ENCODE measurements at regions not wholly inside any gene's neighbourhood (a gene's known extent, or its start where the extent isn't known, plus 50 kb on each side); places are given as distances from the start of the nearest gene placed in this dataset.
A peak's percentile ranks its signal among the peaks of the same experiment; 100 is the strongest.

- ATAC-seq (ENCODE audit: low FRiP score in 2 of 2), result no peak
- DNase-seq, result no peak
- no peaks in the 10 kb centered on the region for H3K4me1 ChIP-seq
- no peak overlapping the region for H3K4me3 ChIP-seq
- no peaks in the 10 kb centered on the region for H3K27me3 ChIP-seq
- no peak overlapping the region for H3K27ac ChIP-seq
- WGBS, 2 donors, result 97 to 100% methylated on average over 2 of the region's 2 CpGs
- H3K36me3 ChIP-seq, result no peaks in the 10 kb centered on the region
- H3K9me3 ChIP-seq, result no peaks in the 10 kb centered on the region
- TF ChIP-seq, protein P1, sequence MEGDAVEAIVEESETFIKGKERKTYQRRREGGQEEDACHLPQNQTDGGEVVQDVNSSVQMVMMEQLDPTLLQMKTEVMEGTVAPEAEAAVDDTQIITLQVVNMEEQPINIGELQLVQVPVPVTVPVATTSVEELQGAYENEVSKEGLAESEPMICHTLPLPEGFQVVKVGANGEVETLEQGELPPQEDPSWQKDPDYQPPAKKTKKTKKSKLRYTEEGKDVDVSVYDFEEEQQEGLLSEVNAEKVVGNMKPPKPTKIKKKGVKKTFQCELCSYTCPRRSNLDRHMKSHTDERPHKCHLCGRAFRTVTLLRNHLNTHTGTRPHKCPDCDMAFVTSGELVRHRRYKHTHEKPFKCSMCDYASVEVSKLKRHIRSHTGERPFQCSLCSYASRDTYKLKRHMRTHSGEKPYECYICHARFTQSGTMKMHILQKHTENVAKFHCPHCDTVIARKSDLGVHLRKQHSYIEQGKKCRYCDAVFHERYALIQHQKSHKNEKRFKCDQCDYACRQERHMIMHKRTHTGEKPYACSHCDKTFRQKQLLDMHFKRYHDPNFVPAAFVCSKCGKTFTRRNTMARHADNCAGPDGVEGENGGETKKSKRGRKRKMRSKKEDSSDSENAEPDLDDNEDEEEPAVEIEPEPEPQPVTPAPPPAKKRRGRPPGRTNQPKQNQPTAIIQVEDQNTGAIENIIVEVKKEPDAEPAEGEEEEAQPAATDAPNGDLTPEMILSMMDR (IDR thresholded peaks at IDR 0.05), result no peak
- TF ChIP-seq POLR2A (IDR thresholded peaks at IDR 0.05) (no peak), POLR2AphosphoS5 (IDR thresholded peaks at IDR 0.05) (no peak), EP300 (IDR thresholded peaks at IDR 0.05) (no peak)
Measured at GRCh38 chr7:49287653-49288052, 363.3 kb downstream of the CDC14C start.

DNA sequence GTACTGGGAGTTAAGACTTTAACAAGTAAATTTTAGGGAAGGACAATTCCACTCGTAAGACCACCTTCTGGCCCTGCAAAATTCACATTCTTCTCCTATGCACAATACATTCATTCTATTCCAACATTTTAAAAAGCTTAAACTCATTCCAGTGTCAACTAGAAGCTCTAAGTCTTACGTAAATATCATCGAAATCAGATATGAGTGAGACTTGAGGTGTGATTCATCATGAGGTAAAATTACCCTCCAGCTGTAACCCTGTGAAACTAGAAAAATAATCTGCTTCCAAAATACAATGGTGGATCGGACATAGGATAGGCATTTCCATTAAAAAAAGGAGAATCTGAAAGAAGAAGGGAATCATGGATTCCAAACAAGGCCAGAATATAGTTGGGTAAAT lies 370.3 kb downstream of the CDC14C start:
- no peaks in the 10 kb centered on the region for H3K9me3 ChIP-seq
- WGBS, 2 donors, result 76 to 84% methylated on average over 4 of the region's 4 CpGs
- no peak overlapping the region for H3K4me3 ChIP-seq
- H3K27me3 ChIP-seq, result no peaks in the 10 kb centered on the region
- H3K36me3 ChIP-seq, result no peaks in the 10 kb centered on the region
- no peaks in the 10 kb centered on the region for H3K4me1 ChIP-seq
- no peak for ATAC-seq (ENCODE audit: low FRiP score in 2 of 2)
- no peak for DNase-seq
- no peak for TF ChIP-seq POLR2AphosphoS5 (IDR thresholded peaks at IDR 0.05)
- TF ChIP-seq EP300 (IDR thresholded peaks at IDR 0.05), result no peak
- no peak for TF ChIP-seq POLR2A (IDR thresholded peaks at IDR 0.05)
- TF ChIP-seq, protein P1 (IDR thresholded peaks at IDR 0.05), result no peak
- H3K27ac ChIP-seq, result no peak overlapping the region

- 19 to 31% methylated on average over 1 of the region's 1 CpG for WGBS, 2 donors
- Histone ChIP-seq H3K36me3 (no peaks in the 10 kb centered on the region), H3K4me3 (no peak overlapping the region), H3K9me3 (no peaks in the 10 kb centered on the region), H3K27me3 (no peaks in the 10 kb centered on the region), H3K4me1 (no peaks in the 10 kb centered on the region), H3K27ac (no peak overlapping the region)
- TF ChIP-seq POLR2A (IDR thresholded peaks at IDR 0.05), result no peak
- TF ChIP-seq, protein P1 (IDR thresholded peaks at IDR 0.05), result no peak
- no peak for TF ChIP-seq POLR2AphosphoS5 (IDR thresholded peaks at IDR 0.05)
- TF ChIP-seq EP300 (IDR thresholded peaks at IDR 0.05), result no peak
- ATAC-seq (ENCODE audit: low FRiP score in 2 of 2), result peak in 1 of 2 donors; percentile 84
- DNase-seq, result no peak
Measured at GRCh38 chr7:49295146-49295545, 370.8 kb downstream of the CDC14C start.

- no peak for TF ChIP-seq POLR2A (IDR thresholded peaks at IDR 0.05)
- TF ChIP-seq EP300 (IDR thresholded peaks at IDR 0.05), result no peak
- TF ChIP-seq, protein P1 (IDR thresholded peaks at IDR 0.05), result no peak
- TF ChIP-seq POLR2AphosphoS5 (IDR thresholded peaks at IDR 0.05), result no peak
- H3K27ac ChIP-seq, result no peak overlapping the region
- H3K4me3 ChIP-seq, result no peak overlapping the region
- 43 to 56% methylated on average over 1 of the region's 1 CpG for WGBS, 2 donors
- ATAC-seq (ENCODE audit: low FRiP score in 2 of 2), result no peak
- no peaks in the 10 kb centered on the region for H3K27me3 ChIP-seq
- DNase-seq, result no peak
- H3K36me3 ChIP-seq, result no peaks in the 10 kb centered on the region
- no peaks in the 10 kb centered on the region for H3K9me3 ChIP-seq
- no peaks in the 10 kb centered on the region for H3K4me1 ChIP-seq
Measured at GRCh38 chr7:49297958-49298357, 373.6 kb downstream of the CDC14C start.

- 61 to 70% methylated on average over 2 of the region's 2 CpGs for WGBS, 2 donors
- no peak for TF ChIP-seq POLR2AphosphoS5 (IDR thresholded peaks at IDR 0.05)
- TF ChIP-seq EP300 (IDR thresholded peaks at IDR 0.05), result no peak
- TF ChIP-seq, protein P1 (IDR thresholded peaks at IDR 0.05), result no peak
- no peak for TF ChIP-seq POLR2A (IDR thresholded peaks at IDR 0.05)
- H3K4me1 ChIP-seq, result no peaks in the 10 kb centered on the region
- H3K36me3 ChIP-seq, result no peaks in the 10 kb centered on the region
- H3K9me3 ChIP-seq, result no peaks in the 10 kb centered on the region
- DNase-seq (no peak), ATAC-seq (ENCODE audit: low FRiP score in 2 of 2) (no peak)
- H3K27me3 ChIP-seq, result no peaks in the 10 kb centered on the region
- H3K27ac ChIP-seq, result no peak overlapping the region
- H3K4me3 ChIP-seq, result no peak overlapping the region
Measured at GRCh38 chr7:49308787-49309186, 384.4 kb downstream of the CDC14C start.

Data from upper lobe of left lung (tissue), 6 donors.